ENCODE measurements at regions not wholly inside any gene's neighbourhood (a gene's known extent, or its start where the extent isn't known, plus 50 kb on each side); places are given as distances from the start of the nearest gene placed in this dataset.

DNA sequence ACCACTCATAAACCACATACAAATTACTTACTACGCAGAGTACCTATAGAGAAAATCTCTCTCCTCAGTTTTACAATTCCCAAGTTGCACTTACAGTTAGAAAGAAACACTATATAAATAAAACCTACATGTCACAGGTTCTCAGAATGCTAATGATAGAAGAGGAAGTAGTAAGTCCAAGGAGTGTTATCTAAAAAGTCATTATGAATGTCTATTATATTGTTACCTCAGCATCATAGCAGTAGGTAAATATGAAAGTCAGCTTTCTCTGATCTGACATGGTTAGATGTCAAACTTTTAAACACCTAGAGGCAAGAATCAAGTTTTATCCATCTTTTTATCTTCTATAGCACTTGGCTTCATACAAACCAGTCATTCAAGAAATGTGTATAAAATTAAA lies 163.2 kb upstream of the FAM241A start:
- DNase-seq (ENCODE audit: low read depth in 2 of 3, low spot score in 2 of 3), result no peak

DNA sequence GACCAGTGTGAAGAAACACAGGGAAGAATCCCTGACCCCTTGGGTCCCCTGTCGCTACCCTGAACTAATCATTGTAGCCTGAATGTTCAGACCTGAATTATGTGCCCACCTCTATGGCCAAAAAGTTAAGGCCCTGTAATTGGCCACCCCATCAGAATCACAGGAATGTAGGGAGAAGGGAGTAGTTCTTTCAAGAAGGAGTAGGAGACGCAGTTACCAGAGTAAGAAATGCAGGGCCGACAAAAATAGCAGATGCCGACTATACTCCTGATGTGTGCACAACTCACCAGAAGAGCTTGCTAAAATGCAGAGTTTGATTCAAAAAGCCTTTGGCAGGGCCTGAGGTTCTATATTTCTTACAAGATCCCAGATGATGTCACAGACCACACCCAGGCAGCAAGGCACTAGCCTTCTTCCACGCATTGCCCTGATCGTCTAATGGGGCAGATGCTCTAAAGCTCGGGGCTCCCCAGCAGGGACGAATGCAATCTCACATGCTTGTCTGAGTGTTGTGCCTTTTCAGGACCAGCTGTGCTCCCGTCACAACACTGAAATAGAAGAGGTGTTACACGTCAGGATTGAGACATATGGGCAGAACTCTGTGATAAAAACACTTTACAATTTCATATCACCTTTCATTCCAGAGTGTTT lies 161.0 kb upstream of the FAM241A start:
- DNase-seq (ENCODE audit: low read depth in 2 of 3, low spot score in 2 of 3), result no peak

GRCh38 chr4:111985426-111985825 lies 159.8 kb upstream of the FAM241A start:
- DNase-seq (ENCODE audit: low read depth in 2 of 3, low spot score in 2 of 3), result no peak

DNA sequence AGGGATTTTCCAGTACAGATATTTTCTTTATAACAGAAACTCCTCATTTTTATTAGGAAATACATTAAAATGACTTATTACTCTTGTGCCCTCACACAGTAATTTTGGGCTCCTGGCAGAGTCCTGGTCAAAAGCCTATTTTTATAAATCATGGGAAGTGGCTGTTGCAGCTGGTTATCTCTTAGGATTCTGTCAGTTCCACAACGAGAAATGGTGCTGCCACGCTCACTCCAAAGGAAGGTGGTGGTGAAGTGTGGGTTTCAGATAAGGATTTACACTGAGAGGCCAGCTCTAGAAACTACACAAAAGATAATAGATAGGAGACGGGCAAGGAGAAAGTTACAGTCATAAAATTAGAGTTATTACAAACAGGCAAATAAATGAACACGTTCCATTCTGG lies 159.2 kb upstream of the FAM241A start:
- peak in 2 of 3 donors; percentile 31 to 61 for DNase-seq (ENCODE audit: low read depth in 2 of 3, low spot score in 2 of 3)

- no peak for DNase-seq (ENCODE audit: low read depth in 2 of 3, low spot score in 2 of 3)
These were observed 156.7 kb upstream of the FAM241A start for GRCh38 chr4:111988514-111988913.

DNA sequence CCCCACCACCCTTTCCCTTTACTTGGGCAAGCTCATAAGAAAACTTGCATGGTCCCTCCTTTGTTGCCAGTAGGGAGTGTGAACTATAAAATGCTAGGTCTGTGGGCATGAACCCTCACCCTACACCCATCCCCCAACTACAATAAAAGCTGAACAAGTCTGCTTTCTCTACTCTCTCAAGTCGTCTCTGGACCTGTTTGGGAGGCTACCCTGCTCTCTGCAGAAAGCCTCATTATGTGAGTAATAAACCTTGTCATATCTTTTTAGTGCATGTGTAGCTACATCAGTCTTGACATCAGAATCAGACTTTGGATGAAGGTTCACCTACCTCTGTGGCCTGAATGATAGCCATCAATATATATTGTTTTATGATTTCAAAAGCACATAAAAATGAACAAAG lies 155.4 kb upstream of the FAM241A start:
- no peak for DNase-seq (ENCODE audit: low read depth in 2 of 3, low spot score in 2 of 3)

DNA sequence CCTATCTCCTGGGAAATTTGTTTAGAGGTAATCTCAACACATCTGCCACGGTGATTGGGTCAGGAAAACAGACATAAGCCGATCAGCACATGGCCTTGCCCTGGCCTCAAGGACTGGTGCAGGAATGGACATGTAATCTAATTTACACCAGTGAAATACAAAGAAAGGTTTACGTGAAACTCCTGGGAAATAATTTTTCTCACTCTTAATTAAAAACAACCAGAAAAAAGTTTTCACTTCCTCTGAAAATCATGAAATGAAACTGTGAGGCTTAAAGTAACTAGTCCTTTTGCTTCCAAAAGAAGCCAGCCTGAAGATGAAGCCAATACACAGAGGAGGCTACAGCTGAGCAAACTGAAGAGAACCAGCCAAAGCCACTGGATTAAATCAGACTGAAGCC lies 154.1 kb upstream of the FAM241A start:
- DNase-seq (ENCODE audit: low read depth in 2 of 3, low spot score in 2 of 3), result no peak

- DNase-seq (ENCODE audit: low read depth in 2 of 3, low spot score in 2 of 3), result no peak
These were observed 153.5 kb upstream of the FAM241A start for GRCh38 chr4:111991797-111992196.

DNA sequence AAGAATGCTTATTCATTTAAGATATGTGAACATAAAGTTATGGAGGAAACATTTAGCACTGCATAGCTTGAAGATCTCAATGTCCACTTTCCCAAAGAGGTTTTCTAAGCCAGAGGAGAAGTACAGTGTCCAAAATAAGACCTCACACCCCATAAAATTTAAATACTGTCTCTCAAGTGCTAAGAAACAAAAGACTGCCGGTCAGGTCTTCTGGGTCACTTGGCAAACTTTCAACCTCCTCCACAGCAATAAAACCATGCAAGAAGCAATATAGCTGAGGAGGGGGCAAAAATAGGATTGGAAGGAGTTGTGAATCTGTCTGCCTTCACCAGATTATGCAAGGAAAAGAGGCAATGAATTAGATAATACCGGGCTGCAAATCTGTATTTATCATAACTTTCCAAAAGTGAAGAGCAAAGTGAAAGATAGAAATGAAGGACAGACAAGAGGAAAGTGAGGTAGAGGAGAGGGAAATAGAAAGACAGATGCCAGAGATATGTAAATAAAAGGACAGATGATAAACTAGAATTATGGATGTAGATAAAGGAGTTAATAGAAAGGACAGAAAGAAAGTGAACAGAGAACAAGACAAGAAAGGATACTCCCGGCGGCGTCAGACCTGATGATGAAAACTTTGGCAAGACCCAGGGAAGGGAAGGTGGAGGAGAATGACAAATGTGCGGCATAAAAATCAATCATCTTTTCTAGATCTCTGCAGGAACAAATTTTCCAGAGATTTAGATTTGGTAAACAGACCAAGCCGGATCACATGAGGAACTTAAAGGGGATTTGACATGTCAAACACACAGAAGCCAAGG lies 152.7 kb upstream of the FAM241A start:
- no peak for DNase-seq (ENCODE audit: low read depth in 2 of 3, low spot score in 2 of 3)

GRCh38 chr4:111994392-111994791 lies 150.9 kb upstream of the FAM241A start:
- no peak for DNase-seq (ENCODE audit: low read depth in 2 of 3, low spot score in 2 of 3)

DNA sequence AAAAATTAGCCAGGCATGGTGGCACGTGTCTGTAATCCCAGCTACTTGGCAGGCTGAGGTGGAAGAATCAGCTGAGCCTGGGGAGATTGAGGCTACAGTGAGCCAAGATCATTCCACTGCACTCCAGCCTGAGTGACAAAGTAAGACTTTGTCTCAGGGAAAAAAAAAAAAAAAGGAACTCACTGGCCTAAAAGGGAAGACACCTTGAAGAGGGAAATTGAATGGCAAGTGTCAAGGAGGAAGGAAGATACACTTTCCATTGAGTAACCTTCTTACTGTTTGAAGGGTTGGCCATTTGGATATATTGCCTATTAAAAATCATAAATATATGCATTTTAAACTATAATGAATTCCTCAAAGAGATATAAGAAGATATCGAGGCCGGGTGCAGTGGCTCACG lies 147.5 kb upstream of the FAM241A start:
- DNase-seq (ENCODE audit: low read depth in 2 of 3, low spot score in 2 of 3), result no peak

DNA sequence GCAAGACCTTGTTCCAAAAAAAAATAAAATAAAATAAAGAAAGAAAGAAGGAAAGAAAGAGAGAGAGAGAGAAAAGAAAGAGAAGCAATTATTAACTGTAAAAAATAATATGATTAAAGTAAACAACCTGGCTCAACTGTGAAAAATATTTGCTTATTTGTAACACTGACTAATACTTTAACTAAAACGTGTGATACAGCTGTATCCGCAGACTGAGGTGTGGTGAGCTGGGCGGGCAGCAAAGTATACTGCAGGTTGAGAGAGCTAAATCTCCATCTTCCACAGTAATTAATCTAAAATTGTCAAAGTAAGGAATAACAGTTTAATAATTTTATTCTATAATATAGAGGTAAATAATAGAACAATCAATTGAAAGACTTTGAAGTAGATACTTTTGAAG lies 145.5 kb upstream of the FAM241A start:
- DNase-seq (ENCODE audit: low read depth in 2 of 3, low spot score in 2 of 3), result no peak

GRCh38 chr4:112001041-112001440 lies 144.2 kb upstream of the FAM241A start:
- DNase-seq (ENCODE audit: low read depth in 2 of 3, low spot score in 2 of 3), result no peak

DNA sequence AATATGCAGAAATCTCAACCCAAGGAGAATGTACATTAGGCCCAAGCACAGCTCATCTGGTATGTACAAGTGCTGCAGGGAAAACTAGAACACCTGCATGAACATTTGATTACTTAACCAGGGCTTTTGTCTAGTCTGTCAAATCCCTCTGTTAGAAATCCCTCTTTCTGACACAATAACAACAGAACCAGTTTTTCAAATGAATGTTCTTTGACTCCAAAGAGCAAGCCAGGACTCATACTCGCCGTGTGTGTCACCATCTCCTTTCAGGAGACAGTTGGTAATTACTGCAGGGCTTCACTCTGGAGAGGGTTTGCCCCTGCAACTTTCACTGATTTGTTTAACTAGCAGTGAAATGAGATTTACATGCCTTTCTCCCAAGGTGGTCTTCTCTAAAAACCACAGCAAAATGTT lies 143.0 kb upstream of the FAM241A start:
- no peak for DNase-seq (ENCODE audit: low read depth in 2 of 3, low spot score in 2 of 3)

DNA sequence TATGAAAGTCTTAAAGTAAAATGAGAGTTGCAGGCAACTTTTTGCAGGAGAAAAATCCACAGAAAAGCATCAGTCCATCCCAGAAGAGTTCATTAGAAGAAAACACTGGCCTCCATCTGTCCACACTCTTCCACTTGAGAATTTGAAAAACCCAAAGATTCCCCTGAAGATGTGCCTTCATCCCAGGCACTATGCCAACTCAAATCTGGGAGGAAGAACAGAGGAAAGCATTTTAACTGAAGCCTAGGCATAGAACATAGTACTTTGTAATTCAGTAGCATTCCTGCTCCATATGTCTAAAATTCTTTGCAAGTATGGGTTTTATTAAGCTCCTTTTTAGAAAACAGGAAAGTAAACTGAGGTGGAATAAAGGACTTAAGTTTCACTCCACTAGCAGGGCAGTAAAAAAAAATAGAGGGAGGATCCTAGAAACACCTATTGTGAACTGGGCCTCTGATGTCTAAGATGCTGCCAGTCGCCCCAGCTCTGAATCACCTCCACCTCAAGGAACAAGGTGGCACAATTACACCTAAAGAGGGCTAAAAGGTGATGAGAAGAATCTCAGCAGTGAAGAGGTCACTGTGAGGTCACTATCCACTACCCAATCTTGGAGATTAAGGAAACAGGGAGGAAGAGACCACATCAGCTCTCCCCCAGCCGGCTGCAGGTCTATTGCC lies 141.9 kb upstream of the FAM241A start:
- DNase-seq (ENCODE audit: low read depth in 2 of 3, low spot score in 2 of 3), result no peak

DNA sequence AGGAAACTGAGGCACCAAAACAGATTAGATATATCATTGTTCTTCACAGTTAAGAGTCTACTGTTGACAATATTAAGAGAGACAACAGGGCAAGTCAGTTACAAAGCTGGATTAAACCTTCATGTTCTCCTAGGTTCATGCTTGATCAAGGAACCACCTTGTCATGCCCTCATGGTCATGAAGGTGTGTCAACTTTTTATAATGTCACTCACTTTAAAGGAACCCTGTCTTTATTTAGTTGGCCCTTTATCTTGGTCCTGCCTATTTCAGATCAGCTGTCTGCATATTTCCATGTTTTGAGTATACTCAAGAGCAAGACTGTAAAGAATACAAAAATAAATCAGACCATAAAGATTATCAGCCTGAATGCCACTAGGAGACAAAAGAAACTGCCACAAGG lies 140.2 kb upstream of the FAM241A start:
- DNase-seq (ENCODE audit: low read depth in 2 of 3, low spot score in 2 of 3), result no peak

DNA sequence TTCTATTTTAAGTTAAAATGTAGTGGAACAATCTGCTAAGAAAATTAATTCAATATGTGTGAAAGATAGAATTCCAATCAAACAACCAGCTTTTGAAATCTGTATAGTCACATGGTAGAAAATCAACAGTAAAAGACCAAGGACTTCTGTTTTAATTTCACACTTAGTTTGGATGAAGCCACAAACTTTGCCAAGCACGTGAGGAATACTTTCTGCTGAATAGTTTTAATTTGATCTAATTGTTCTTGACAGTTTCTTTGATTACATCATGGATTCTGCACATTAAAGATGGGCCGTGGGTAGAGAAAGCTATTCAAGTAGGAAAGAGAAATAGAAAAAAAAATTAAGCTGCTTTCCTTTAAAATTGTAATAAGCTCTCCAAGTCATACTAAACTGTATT lies 137.9 kb upstream of the FAM241A start:
- no peak for DNase-seq (ENCODE audit: low read depth in 2 of 3, low spot score in 2 of 3)

- DNase-seq (ENCODE audit: low read depth in 2 of 3, low spot score in 2 of 3), result no peak
These were observed 129.3 kb upstream of the FAM241A start for GRCh38 chr4:112015960-112016359.

DNA sequence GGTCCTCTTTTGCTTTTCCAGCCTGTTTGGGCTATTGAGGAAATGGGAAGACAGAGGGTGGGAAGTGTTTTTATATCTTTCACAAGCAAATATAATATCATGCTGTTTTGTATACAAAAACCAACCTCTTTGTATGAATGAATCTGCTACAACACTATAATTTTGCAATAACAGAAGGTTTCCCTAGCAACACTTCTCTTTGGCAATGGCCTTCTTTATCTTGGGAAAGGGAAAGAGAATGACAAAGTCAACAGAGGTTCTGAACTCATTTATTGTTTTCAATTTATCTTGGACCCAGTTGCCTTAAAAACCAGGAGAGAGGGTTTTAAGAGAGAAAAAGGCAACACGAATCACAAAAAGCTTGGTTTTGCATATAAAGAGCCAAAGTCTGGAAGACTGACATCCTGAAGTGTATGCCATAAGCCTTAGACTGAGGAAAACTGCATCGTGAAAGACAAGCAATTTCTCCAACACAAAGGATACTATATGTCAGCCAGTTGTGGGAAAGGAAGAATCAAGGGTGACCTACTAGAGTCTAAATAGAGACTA lies 121.8 kb upstream of the FAM241A start:
- DNase-seq (ENCODE audit: low read depth in 2 of 3, low spot score in 2 of 3), result no peak

GRCh38 chr4:112026058-112026457 lies 119.2 kb upstream of the FAM241A start:
- no peak for DNase-seq (ENCODE audit: low read depth in 2 of 3, low spot score in 2 of 3)

DNA sequence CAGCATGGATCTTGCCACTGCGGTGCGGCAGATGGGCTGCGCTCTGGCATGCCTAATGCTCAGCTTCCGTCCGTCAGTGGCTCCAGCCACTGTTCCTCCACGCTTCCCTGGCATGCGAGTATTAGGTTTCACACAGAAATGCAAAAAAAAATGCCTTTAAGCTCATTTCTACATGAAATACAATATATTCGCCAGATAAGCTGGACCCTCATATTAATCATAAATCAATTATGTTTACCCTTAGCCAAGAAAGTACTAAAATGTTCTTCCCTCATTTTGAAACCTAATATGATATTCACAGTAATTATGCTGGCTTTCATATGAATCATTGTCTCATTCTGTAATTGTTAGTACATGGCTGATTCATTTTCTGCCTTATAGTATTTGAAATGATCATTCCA lies 115.5 kb upstream of the FAM241A start:
- no peak for DNase-seq (ENCODE audit: low read depth in 2 of 3, low spot score in 2 of 3)

Data from hematopoietic multipotent progenitor cell (in vitro differentiated cells).